Retinal pigment epithelial cell (primary cell): ENCODE measurements at regions not wholly inside any gene's neighbourhood (a gene's known extent, or its start where the extent isn't known, plus 50 kb on each side); places are given as distances from the start of the nearest gene placed in this dataset.
"Not testable (repeated sequence)": the region's sequence is repeated elsewhere in the genome, so short reads cannot be mapped to it uniquely, and the experiment has no call there.

Source experiments
- DNase-seq: peaks from one replicate; pipeline ENCODE4 v3.0.0-alpha.2; 2010; ENCODE audit warnings: low read depth
- H3K4me3 ChIP-seq: 2 replicates; pipeline ENCODE4 v1.5.1; 2011; ENCODE audit warnings: mild to moderate bottlenecking, low read length, control low read depth, moderate library complexity
- TF ChIP-seq, protein P1 (sequence below): conservative IDR thresholded peaks from 2 replicates; pipeline ENCODE4 v1.5.1; 2011; ENCODE audit warnings: low read depth, low read length, control low read depth, inconsistent platforms

DNA sequence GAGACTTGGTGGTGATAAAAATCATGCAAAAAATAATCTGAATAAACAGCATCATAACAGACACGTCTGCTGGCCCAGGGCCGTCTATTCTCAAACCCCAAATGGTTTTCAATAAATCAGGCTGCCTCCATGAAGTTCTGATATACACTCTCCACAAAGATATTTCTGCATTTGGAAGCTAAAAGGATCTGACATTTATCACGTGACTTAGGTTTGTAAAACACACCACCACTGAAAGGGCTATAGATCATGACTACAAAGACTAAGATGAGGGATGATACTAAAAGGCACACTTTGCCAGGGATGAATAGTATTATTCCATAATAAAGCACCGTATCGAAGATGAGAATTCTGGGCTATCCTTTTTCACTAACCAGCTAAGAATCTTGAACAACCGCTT is 67.6 kb upstream of the ADAMTS18 start:
- TF ChIP-seq, protein P1, sequence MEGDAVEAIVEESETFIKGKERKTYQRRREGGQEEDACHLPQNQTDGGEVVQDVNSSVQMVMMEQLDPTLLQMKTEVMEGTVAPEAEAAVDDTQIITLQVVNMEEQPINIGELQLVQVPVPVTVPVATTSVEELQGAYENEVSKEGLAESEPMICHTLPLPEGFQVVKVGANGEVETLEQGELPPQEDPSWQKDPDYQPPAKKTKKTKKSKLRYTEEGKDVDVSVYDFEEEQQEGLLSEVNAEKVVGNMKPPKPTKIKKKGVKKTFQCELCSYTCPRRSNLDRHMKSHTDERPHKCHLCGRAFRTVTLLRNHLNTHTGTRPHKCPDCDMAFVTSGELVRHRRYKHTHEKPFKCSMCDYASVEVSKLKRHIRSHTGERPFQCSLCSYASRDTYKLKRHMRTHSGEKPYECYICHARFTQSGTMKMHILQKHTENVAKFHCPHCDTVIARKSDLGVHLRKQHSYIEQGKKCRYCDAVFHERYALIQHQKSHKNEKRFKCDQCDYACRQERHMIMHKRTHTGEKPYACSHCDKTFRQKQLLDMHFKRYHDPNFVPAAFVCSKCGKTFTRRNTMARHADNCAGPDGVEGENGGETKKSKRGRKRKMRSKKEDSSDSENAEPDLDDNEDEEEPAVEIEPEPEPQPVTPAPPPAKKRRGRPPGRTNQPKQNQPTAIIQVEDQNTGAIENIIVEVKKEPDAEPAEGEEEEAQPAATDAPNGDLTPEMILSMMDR = no peak
- no peak overlapping the region for H3K4me3 ChIP-seq
- no peak for DNase-seq

DNA sequence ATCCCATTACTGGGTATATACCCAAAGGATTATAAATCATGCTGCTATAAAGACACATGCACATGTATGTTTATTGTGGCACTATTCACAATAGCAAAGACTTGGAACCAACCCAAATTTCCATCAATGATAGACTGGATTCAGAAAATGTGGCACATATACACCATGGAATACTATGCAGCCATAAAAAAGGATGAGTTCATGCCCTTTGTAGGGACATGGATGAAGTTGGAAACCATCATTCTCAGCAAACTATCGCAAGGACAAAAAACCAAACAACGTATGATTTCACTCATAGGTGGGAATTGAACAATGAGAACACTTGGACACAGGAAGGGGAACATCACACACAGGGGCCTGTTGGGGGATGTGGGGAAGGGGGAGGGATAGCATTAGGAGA is 71.7 kb upstream of the ADAMTS18 start:
- not testable (repeated sequence) for DNase-seq, H3K4me3 ChIP-seq

DNA sequence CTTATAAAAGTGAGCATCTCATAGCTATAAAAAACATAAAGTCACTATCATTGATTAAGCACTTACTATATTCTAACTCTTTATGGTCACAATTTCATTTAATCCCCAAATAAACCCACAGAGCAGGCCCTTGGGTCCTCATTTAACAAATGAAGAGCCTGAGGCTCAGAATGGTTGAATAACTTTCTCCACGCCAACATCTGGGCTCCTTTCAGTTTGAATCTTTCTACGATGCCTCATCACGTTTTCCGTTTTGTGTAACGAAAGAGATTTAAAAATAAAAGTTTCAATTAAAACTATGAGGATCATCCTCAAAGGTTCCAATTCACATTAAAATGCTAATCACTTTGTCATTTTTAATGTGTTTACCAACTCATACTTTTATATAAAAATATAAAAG is 74.2 kb upstream of the ADAMTS18 start:
- DNase-seq = no peak
- no peak overlapping the region for H3K4me3 ChIP-seq
- TF ChIP-seq, protein P1 = no peak

DNA sequence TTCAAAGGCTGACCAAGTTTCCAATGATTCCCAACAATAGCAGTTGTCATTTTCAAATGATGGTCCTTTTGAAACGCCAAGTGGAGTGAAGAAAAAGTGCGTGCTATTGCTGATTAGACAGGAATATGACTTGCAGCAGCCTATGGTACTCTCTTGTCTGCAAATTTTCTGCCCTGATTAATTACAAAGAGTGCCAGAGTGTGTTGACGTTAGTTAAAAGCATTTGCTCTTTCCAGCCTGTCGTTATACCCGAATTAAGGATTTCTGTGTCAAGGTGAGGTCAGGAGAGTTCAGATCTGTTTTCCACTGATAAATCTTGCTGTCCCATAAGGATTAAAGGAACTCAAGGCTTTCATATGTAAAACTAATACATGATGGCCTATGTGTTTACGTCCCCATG is 75.0 kb upstream of the ADAMTS18 start:
- no peak overlapping the region for H3K4me3 ChIP-seq
- no peak for DNase-seq
- TF ChIP-seq, protein P1 = no peak

DNA sequence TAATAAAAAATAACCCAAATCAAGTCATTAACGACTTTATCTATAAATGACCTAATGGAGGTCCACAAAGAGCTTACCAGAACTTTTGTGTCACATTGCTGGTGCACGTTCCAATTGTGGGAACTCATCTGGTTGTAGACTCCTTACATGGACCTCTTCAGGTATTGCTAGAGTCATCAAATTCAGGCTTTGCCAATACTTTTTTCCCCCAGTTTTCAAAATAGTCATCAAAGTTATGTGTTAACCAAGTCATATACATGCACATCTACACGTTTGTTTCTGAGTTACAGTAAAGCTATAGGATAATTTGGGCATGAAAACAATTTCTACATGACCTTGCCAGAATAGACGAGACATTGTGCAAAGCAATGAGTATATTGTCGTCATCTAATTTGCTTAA is 76.2 kb upstream of the ADAMTS18 start:
- no peak for DNase-seq
- no peak overlapping the region for H3K4me3 ChIP-seq
- TF ChIP-seq, protein P1 = no peak

DNA sequence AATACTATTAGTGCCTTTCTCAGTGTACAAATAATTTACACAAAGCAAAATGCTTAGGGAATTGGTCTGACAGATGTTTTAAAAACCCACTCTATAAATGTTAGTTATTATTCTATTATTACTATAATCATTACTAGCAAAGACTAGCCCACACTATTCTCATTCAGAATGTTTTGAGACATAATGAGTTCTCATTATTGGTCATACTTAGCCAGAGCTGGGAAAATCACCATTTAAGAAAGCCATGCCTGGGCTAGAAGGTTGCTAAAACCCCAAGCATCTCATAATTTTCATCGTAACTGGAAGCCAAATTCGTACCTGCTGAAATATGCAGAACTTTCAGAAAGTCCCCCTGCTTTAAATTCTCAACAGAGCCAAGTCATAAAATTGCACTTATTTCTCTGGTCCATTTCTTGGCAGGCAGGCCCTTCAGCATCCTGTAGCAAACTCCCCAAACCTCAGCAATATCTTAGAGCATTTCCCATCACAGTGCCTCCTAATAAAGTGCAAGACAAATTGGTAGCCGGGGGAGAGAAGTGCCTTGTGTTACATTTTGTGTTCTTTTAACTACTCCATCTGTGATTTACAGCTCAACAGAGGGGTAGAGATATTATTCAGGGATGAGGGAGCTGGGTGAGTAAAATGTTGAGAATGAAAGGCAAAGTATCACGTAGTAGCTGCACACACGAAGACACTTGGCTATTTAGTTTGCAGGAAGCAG is 79.8 kb upstream of the ADAMTS18 start:
- H3K4me3 ChIP-seq = no peak overlapping the region
- TF ChIP-seq, protein P1 = no peak
- no peak for DNase-seq

DNA sequence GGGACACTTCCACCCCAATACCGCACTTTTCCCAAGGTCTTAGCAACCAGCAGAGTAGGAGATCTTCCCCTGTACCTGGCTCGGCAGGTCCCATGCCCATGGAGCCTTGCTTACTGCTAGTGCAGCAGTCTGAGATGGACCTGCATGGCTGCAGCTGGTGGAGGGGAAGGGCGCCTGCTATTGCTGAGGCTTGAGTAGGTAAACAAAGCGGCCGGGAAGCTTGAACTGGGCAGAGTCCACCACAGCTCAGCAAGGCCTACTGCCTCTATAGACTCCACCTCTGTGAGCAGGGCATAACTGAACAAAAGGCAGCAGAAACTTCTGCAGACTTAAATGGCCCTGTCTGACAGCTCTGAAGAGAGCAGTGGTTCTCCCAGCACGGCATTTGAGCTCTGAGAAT is 90.4 kb upstream of the ADAMTS18 start:
- DNase-seq, H3K4me3 ChIP-seq: not testable (repeated sequence)

DNA sequence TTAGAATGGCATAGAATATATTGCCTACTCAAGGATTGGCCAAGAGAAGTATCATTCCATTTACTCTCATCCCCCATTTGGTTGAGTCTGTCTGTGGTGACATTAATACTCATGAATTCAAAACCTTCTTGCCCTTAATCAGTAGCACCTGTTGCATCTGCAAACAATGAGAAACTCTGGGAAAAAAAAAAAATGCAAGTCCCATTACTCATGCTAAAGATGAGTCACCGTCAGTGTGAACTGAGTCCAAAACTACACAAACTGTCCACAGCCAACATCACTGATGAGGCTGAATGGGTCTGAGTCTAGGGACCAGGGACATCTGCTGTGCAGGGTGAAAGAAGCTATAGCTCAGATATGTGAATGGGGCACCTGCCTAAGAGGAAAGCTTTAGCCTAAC is 96.9 kb upstream of the ADAMTS18 start:
- DNase-seq = no peak
- TF ChIP-seq, protein P1 = no peak
- H3K4me3 ChIP-seq = no peak overlapping the region
